ENCODE measurements at regions not wholly inside any gene's neighbourhood (a gene's known extent, or its start where the extent isn't known, plus 50 kb on each side); places are given as distances from the start of the nearest gene placed in this dataset.
A peak's percentile ranks its signal among the peaks of the same experiment; 100 is the strongest.
"Not testable (repeated sequence)": the region's sequence is repeated elsewhere in the genome, so short reads cannot be mapped to it uniquely, and the experiment has no call there.

DNA sequence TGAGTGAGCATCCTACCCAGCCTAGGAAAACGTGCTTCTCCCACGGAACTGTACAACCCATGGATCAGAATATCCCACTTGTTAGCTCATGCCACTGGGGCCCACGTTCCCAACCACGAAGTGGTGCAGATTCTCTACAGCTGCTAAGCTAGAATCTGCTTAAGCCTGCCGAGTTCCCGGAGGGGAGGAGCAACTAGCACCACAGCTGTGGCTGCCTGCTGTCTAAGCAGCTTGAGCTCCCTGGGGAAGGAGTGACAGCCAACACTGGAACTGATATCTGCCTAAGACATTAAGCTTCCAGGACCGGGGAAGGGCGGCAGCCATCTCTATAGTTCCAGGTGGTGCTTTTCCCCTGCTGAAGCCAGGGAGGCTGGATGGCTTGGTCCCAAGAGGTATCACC lies 334.7 kb upstream of the CHRM2 start:
- no peak for DNase-seq (ENCODE audit: low spot score)

DNA sequence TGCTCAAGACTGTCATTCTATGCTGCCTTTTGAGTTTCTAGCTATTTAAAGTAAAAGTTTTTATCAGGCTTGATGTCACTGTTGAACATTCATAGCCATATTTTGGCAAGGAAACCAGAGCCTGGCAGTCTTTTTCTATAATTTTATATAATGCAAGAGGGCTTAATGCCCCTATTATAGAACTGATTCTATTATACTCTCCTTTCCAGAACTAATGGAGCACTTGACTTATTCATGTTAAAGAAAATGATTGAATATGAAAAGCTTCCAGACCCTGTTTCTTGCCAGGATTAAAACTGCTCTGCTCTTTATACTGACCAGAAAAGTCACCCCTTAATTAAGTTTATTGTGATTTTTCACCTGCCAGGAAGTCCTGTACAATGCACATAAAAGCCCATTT lies 337.6 kb upstream of the CHRM2 start:
- DNase-seq (ENCODE audit: low spot score): no peak

DNA sequence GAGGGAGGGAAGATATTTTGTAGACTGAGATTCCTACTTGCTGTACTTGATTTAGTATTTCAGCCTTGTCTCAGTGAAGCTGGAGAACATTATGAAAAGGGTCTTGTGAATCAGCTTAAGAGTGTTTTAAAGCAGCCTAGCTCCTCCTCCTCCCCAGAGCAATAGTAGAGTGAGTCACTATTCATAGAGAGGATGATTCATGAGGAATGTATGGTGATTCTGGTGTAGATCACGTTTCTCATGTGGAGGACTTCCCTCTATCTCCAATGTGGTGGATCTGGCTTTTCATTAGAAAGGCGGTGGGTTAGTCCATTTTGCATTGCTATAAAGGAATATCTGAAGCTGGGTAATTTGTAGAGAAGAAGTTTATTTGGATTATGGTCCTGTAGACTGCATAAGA lies 340.1 kb upstream of the CHRM2 start:
- peak; percentile 88 for DNase-seq (ENCODE audit: low spot score)

DNA sequence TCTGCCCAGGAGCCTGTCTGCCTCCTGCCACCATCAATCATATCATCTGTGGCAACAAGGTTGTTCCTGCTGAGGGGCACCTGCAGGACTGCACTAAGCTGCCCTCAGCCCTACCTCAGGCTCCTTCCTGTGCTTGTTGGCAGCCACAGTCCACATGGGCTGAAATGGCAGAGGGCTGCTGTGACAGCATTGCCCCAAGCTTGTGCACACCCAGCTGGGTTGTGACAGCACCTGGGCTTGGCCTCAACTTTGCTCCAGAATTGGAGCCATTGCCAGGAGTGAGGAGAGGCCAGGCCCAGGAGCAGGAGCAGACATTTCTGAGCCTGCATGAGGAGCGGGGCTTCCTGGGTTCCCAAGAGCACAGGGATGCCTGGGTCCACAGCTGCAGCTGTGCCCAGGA lies 340.9 kb upstream of the CHRM2 start:
- no peak for DNase-seq (ENCODE audit: low spot score)

DNA sequence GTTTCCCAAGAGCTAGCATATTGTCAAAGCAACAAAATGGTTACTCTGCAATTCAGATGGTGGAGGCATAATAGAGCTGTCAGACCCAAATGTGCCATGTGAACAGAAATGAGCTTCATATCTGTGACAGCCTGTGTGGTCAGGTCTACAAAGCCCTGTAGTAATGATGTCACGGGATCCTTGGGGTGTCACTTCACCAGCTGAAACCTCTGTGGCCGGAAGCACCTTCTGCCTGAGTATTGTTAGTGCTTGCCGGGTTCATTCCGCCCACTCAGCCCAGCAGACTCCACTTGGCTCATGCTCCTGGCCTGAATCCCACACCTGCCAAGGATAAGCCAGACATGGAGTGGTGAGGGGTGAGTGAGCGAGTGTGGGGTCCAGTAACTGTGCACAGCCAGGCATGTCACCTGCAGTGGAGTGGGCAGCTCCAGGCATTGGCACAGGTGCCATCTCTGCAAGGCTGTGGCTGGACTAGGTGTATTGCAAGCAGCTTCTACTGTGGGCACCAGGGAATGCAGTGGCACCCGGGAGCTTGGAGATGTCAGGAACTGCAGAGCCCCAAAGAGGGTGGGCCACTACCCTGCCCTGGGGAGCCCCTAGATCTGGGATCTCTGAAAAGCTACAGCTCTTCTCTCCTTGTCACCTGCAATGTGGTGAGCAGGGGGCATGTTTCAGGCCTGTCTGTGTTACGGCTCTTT lies 341.9 kb upstream of the CHRM2 start:
- no peak for DNase-seq (ENCODE audit: low spot score)

DNA sequence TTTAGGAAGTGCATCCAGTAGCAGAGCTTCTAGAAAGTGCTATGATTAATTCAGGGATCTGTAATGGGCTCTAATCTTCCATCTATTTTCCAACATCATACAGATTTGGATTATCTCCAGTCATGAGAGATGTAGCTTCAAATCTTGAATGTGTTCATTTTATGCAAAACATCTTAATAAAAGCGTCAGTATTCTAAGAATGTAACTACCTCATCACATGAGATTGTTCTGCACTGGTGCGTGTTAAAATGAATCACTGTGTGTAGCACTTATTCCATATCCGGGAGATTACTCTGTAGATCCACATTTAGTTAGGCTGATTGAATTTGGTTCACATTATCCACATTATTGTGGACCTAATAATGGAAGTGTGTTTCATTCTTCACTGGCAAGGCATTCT lies 344.9 kb upstream of the CHRM2 start:
- DNase-seq (ENCODE audit: low spot score): peak; percentile 51

DNA sequence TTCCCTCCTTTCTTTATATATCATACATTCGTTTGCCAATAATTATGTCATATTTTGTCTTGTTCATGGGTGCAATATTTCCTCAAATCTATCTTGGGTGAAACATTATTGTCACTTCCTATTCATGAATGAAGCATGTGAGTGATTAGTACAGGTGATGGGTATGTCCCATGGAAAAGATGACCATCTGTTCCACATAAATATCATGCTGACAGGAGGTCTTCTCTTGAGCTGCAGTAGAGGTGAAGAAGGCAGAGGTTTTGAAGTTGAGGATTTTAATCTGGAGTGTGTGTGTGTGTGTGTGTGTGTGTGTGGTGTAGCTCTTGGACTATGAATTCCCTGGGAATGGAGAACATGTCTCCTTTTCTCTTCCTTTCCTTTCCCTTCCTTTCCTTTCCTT lies 350.5 kb upstream of the CHRM2 start:
- DNase-seq (ENCODE audit: low spot score): no peak

DNA sequence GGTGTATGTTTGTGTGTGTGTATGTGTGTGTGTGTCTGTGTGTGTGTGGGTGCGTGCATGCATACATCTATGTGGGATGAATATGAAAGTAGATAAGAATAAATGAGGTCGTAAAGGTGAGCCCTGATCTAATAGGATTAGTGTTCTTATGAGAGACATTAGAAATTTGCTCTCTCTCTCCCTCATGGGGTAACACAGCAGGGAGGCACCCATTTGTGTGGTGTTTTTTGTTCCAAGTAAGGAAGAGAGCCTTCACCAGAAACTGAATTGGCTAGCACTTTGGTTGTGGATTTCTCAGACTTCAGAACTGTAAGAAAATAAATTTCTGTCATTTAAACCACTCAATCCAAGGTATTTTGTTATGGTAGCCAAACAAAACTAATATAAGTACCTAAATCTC lies 353.7 kb upstream of the CHRM2 start:
- no peak for DNase-seq (ENCODE audit: low spot score)

DNA sequence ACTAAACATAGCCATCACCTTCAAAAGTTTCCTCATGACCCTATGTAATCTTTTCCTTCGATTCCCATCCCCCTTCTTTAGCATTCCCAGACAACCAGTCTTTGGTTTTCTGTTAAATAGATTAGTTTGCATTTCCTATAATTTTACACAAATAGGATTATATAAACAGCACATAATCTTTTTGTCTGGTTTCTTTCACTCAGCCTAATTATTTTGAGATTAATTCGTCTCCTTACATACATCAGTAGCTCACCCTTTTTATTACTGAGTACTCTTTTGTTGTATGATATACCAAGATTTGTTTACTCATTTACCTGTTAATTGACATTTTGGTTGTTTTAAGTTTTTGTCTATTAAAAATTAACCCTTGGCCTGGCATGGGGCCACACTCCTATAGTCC lies 354.7 kb upstream of the CHRM2 start:
- DNase-seq (ENCODE audit: low spot score): no peak

DNA sequence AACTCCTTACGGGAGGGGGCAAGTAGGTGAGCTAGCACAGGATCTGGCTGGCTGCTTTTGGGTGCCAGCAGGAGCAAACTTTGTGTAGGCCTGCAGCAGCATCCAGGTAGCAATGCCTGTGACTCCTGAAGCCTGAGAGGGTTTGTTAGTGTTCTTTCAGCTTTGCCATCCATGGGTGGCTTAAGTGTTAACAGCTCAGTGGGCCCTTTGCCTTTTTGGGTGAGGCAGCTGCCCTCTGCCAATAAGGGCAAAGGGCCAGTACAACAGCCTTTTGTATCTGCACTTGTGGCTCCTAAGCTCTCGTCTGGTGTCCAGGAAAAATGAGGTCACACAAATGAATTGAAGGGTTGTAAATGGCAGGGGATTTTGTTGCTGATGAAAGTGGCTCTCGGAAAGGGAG lies 359.0 kb upstream of the CHRM2 start:
- no peak for DNase-seq (ENCODE audit: low spot score)

DNA sequence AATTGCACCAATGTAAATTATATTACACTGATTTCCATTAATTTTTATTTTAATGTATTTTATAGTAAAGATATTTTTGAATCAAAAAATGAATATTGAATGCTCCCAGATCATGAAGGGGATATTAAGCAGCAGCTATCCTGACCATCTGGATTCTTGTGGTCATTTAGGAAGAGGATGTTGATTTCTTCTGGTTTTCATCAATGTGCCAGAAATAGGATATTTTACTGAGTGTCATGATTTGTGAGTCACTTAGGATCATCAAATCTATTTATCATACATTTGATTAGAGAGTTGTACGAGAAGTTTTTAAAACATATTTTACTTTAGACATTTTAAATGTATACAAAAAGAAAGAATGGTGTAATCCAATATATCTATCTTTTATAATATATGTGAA lies 366.3 kb upstream of the CHRM2 start:
- DNase-seq (ENCODE audit: low spot score): no peak

DNA sequence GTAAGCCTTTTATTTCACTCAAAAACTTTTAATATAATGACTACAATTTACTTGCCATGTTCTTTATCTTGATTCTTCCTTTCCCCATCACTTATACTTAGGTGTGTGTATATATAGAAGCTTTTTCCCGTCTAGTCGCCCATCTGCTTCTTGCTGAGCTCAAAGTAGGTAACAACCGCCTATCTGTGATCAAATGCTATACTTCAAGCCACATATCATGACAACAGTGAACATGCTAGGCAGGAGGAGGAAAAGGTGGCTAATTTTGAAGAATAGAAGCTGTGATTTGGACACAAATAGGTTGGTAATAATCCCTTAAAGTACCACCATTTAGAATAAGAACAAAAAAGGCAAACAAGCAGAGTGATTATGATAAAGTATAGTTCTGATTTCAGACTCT lies 367.3 kb upstream of the CHRM2 start:
- no peak for DNase-seq (ENCODE audit: low spot score)

DNA sequence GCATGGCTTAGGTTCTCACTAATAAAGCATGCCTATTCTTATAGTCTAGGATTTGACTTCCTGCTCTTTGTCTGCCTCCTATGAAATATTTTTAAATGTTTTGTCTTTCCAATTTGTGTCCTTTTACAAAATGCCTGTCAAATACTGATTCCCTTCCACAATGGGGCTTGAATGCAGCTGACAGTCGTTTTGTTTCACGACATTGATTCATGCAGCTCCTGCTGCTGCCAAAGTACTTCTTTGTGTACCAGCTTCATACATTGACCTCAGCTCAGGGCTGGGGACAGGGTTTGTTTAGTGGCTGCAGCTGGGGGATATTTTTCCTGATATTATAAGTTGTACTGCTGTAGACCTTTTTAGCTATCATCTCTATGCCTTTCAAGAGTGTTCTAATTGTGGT lies 371.9 kb upstream of the CHRM2 start:
- DNase-seq (ENCODE audit: low spot score): no peak

DNA sequence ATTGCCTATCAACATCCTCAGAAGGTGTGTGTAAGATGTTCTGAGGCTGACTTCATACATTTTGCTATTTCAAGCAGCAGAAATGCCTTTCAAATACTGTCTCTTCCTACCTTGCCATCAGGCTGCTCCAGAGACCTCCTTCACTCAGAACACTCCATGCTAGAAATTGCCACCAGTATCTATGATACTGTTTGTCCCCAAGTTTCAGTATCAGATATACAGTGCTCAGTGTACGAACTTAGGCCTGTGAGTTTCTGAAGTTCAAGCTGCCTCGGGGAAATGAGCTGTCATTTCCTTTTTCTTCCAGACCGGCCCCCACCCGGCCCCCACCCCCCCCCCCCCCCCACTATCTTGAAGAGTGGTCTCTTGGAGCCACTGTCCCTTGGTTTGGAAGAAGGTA lies 373.4 kb upstream of the CHRM2 start:
- DNase-seq (ENCODE audit: low spot score): no peak

DNA sequence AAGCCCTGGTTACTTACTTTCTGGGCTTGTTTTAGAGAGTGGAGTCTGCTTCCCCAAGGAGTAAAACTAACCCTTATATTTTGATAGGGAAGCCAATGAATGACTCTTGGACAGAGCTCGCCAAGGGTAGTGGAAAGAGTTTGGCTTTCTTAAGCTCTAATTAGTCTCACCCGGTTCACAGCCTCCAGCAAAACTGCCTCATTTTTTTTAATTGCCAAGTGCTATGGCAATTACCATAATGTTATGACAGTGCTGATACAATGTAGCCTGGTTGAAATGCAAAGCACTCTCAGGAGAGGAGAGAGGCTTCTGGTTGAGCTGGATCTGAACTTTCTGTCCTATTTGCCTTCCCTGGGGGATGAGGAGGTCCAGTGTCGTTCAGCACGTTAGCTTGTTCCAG lies 376.1 kb upstream of the CHRM2 start:
- no peak for DNase-seq (ENCODE audit: low spot score)

DNA sequence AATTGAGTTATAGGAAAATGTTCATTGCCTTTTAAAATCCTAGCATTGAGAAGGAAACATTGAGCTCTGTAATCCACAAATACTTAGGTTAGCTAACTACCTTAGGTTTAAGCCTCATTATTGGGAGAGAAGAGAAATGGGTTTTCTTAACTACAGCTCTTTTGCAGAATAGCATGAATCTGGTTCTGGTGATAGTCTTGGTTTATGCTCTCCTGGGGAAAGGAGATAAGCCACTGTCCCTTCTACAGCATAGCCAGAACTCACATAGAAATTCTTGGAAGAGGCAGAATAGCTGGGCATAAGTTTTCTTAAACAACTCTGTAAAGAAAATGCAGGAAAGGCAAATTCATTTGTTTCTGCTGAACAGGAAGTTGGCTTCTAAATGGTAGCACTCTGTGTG lies 378.6 kb upstream of the CHRM2 start:
- DNase-seq (ENCODE audit: low spot score): no peak

DNA sequence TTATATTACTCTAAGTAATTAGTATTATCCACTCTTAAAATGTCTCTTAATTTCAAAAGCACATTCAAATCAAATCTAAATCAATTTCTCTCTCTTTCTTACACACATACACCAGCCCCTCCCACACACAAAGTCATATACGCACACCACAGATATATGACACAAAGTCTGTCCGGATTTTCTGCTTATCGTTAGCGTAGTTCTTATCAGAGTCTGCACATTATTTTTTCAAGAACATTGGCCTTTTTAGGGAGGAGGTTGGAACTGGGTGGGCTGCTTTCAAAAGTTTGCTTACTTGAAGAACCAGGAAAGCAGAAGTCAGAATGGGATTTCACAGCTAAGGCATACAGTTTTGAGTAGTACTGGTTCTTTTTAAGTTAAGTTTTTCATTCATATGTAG lies 387.6 kb upstream of the CHRM2 start:
- DNase-seq (ENCODE audit: low spot score): no peak

DNA sequence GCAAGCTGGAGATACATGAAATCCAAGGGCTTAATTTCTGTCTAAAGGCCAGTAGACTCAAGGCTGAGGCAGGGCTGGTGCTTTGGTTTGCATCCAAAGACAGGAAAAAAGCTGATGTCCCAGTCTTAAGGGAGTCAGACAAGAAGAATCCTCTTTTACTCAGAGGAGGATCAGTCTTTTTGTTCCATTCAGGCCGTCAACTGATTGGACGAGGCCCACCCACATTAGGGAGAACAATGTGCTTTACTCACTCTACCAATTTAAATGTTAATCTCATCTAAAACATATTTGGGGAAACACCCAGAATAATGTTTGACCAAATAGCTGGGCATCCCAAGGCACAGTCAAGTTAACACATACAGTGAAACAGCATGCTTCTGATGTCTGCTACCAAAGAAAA lies 388.5 kb upstream of the CHRM2 start:
- no peak for DNase-seq (ENCODE audit: low spot score)

DNA sequence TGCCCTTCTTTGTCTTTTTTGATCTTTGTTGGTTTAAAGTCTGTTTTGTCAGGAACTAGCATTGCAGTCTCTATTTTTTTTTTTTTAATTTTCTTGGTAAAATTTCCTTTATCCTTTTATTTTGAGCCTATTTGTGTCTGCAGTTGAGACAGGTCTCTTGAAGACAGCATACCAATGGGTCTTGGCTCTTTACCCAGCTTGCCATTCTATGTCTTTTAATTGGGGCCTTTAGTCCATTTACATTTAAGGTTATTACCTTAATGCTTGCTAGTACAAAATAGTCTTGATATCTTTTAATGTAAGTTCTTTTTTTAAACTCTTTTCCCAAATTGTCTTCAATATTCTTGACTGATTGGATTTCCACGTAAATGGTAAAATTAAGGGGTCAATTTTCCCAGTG lies 398.3 kb upstream of the CHRM2 start:
- no peak for DNase-seq (ENCODE audit: low spot score)

DNA sequence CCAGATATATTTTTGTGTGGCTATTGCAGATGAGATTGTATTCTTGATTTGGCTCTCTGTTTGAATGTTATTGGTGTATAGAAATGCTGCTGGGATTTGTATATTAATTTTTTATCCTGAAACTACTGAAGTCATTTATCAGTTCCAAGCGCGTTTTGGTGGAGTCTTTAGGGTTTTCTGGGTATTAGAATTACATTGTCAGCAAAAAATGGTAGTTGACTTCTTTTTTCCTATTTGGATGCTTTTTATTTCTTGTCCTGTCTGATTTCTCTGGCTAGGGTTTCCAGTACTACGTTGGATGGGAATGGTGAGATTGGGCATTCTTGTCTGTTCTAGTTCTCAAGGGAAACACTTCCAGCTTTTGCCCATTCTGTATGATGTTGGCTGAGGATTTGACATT lies 415.5 kb upstream of the CHRM2 start:
- DNase-seq (ENCODE audit: low spot score): no peak

DNA sequence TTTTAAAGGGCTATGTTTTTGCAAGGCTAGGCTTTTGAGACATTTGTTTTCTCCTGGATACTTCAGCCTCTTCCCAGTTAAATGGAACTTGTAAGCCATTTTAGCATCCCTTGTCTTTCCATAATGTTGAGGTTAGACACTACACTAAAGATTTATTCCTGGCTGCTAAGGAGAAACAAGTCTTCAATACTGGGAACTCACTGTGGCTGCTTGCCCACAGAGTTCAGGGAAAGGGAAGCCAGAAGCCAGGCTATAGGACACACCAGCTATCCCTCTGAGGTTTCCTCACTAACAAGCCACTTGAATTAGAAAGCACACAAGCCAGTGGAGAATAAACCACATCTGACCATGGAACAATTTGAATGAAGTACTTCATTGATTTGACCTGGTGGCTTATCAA lies 421.7 kb upstream of the CHRM2 start:
- no peak for DNase-seq (ENCODE audit: low spot score)

DNA sequence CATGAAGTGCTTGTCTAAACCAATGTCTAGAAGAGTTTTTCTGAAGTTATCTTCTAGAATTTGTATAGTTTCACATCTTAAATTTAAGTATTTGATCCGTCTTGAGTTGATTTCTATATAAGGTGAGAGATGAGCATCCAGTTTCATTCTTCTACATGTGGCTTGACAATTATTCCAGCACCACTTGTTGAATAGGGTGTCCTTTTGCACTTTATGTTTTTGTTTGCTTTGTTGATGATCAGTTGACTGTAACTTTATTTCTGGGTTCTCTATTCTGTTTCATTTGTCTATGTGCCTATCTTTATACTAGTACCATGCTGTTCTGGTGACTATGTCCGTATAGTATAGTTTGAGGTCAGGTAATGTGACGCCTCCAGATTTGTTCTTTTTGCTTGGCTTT lies 426.6 kb upstream of the CHRM2 start:
- no peak for DNase-seq (ENCODE audit: low spot score)

DNA sequence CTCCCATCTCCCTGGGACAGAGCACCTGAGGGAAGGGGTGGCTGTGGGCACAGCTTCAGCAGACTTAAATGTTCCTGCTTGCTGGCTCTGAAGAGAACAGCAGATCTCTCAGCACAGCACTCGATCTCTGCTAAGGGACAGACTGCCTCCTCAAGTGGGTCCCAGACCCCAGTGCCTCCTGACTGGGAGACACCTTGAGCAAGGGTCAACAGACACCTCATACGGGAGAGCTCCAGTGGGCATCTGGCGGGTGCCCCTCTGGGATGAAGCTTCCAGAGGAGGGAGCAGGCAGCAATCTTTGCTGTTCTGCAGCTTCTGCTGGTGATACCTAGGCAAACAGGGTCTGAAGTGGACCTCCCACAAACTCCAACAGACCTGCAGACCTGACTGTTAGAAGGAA lies 436.7 kb upstream of the CHRM2 start:
- DNase-seq (ENCODE audit: low spot score): not testable (repeated sequence)

DNA sequence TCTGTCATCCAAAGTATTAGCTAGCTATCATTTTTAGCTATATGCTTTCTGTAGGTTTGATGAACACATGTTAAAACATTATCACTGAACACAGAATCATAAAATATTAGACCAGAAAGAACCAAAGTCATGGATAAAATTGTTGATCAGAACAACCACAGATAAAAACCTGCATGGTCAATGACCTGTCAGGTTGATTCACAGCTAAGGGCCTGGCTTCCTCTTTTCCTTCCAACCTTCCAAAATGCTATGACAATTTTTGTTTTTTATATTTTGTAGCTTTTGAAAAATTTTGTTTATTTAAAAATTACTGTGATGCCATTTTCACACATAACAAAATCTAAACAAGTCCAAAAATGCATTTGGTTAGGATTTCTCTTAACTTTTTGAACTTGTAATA lies 444.4 kb upstream of the CHRM2 start:
- DNase-seq (ENCODE audit: low spot score): no peak

DNA sequence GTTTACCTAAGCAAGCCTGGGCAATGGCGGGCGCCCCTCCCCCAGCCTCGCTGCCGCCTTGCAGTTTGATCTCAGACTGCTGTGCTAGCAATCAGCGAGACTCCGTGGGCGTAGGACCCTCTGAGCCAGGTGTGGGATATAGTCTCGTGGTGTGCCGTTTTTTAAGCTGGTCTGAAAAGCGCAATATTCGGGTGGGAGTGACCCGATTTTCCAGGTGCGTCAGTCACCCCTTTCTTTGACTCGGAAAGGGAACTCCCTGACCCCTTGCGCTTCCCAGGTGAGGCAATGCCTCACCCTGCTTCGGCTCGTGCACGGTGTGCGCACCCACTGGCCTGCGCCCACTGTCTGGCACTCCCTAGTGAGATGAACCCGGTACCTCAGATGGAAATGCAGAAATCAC lies 442.6 kb upstream of the MTPN start:
- DNase-seq (ENCODE audit: low spot score): not testable (repeated sequence)

All from RKO (cell line).